GM12874 (cell line): ENCODE measurements at regions not wholly inside any gene's neighbourhood (a gene's known extent, or its start where the extent isn't known, plus 50 kb on each side); places are given as distances from the start of the nearest gene placed in this dataset.

Experiments used
- TF ChIP-seq, protein P1 (sequence below): IDR thresholded peaks from 2 replicates; pipeline ENCODE4 v1.5.1; 2011; ENCODE audit warnings: low read depth, mild to moderate bottlenecking, control low read depth, low read length, moderate library complexity; ENCODE audit not compliant: insufficient read depth

DNA sequence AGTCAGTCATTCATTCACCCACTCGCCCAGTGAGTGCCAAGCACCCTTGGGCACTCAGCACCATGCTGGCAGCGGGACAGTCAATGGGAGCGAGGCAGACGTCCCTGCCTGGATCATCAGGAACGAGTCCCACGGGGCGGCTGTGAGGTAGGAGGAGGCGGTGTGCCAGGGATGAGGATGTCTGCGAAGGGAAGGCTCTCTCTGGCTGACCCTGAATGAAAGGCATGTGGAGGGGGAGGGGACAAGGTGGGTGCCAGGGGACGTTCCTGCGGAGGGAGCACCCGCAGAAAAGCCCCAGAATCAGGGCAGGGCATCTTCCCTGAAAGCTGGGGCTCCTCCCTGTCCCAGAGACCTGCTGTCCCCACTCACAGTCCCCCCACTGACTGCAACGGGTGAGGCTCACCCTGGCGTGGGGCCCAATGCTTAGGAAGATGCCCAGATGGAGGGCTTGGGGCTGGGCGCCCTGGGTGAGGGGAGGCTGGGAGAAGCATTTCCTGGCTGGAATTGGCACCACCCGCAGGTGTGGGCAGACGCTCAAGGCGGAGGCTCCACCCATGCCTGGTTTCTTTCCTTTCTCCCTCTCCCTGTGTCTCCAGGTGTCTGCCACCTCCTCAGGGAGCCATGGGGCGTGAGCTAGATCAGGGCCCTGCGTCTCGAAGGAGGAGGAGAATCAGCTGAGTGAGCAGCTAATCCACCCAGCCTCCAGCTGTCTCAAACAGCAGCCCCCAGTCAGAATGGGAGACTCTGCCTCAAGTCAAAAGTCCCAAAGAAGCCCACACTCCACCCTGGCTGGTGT, 179.0 kb upstream of the PPP1R26 start:
- TF ChIP-seq, protein P1, sequence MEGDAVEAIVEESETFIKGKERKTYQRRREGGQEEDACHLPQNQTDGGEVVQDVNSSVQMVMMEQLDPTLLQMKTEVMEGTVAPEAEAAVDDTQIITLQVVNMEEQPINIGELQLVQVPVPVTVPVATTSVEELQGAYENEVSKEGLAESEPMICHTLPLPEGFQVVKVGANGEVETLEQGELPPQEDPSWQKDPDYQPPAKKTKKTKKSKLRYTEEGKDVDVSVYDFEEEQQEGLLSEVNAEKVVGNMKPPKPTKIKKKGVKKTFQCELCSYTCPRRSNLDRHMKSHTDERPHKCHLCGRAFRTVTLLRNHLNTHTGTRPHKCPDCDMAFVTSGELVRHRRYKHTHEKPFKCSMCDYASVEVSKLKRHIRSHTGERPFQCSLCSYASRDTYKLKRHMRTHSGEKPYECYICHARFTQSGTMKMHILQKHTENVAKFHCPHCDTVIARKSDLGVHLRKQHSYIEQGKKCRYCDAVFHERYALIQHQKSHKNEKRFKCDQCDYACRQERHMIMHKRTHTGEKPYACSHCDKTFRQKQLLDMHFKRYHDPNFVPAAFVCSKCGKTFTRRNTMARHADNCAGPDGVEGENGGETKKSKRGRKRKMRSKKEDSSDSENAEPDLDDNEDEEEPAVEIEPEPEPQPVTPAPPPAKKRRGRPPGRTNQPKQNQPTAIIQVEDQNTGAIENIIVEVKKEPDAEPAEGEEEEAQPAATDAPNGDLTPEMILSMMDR: no peak

DNA sequence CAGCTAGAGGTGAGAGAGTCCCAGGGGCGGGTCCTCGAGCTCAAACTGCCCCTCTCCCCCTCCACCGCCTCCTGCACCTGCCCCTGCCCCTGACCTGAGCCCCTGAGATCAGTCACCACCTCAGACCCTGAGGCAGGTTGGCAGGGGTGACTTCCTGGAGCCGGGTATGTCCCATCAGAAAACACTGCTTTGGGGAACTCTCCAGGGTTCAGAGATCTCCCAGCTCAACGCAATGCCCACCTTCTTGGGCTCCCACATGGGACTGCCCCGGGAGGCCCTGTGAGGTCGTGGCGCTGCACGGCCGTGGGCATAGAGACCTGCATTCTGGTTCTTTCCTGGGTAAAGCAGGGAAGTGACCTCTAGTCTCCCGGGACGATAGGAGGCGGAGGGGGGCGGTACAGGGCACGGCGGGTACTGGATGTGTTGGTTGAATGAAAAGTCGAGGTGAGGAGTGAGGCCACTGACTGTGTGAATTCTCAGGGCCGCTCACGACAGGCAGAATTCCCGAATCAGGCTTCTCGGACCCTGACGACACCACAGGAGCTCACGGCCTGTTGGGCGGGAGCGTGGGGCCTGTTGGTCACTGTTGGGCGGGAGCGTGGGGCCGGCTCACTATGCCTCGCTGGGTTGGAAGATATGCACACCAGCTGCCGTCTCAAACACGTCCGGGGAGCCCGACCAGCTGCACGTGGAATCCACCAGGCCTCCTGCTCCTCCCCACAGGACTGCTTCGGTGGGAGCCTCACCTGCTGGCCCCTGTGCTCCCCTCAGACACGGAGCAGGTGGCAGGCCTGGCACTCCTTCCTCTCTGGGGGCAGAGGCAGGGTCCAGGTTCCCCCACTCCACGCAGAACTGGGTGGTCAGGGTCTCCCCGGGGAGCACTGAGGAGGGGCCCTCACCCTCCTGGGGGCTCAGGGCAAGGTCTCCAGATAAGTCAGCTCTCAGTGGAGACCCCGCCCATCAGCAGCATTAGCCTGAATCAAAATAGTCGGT, 178.0 kb upstream of the PPP1R26 start:
- TF ChIP-seq, protein P1: no peak

DNA sequence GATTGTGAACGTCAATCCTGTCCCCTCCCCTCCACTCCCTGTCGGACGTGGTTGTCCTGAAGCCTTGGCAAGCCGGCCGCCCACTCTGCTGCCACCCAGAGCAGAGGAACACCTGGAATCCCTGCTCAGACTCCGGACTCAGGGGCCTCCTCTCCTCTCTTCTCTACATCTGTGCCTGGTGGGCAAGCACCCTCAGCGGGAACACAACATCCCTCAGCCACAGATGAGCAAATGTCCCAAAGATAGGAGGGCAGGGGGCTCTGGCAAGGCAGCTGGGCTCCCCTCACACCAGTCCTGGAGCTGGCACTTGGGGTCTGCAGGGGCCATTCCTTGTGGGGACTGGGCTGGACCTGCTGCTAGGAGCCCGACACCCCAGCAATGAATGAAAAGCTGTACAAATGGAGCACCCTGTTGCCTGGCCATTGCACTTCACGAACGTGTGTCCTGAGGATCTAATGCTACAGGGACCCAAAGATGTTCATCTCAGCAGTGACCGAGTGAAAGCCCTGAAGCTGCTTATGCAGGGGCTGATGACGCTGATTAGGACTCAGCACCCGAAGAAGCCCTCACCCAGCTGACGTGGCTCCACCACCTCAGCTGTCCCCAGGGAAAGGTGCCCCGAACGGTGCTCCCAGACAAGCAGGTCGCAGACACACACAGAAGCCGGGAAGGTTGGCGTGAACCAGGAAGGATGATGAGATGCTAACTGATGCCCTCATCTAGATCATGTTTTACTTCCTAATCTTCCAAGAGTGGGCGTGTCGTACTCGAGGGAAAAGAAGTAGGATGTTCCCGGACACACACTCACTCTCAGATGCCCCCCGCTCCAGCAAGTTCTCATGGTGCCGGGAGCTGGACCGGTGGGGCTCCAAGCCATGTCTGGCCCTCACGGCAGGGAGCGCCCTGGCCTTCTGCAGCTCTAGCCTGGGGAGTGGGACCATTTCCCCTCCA, 177.0 kb upstream of the PPP1R26 start:
- TF ChIP-seq, protein P1: no peak

DNA sequence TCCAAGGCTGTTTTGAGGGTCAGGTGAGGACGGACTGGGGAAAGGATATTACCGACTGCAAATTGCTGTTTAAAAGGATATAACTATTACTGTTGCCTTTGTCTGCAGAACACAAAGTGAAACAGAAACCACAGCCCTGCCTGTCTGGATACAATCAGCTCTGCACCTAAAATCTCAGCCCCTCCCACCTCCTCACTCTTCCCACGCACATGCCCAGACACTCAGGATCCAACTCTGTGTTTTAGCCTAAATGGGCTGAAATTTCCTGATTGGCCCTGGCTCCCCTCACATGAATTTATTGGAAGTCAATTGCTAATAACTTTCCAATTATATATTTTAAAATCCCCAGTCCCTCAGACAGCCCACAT, 176.3 kb upstream of the PPP1R26 start:
- TF ChIP-seq, protein P1: no peak

DNA sequence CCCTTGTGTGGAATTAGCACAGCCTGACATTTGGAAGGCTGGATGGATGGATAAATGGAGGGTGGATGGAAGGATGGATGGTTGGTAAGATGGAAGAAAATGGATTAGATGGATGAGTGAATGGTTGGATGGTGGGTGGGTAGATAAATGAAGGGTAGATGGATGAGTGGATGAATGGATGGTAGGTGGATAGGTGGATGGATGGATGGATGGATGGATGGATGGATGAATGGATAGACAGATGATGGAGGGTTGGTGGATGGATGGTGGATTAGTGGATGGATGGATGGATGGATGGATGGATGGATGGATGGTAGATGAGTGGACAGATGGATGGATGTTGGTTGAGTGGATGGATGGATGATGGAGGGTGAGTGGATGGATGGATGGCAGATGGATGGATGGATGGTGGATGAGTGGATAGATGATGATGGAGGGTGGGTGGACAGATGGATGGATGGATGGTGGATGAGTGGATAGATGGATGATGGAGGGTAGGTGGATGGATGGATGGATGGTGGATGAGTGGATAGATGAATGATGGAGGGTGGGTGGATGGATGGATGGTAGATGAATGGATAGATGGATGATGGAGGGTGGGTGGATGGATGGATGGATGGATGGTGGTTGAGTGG, 175.6 kb upstream of the PPP1R26 start:
- TF ChIP-seq, protein P1: no peak

DNA sequence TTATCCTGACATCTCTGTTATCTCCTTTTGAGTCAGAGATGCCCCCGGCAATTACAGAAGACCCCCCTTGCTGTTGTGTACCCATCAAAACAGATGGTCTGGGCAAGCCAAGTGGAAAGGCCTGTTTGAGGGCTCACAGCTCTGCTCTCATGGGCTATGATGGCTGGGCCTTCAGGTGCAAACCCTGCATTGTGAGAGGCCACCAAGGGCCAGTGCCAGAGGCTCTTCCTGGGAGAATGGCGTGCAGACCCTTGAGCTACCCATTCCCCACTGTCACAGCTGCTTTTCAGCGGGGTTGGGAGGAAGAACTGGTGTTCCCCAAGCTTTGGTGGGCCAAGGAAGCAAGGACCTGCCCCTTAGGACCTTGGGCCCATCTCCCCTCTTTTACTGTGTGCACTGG, 174.7 kb upstream of the PPP1R26 start:
- TF ChIP-seq, protein P1: no peak
